ENCODE measurements at regions not wholly inside any gene's neighbourhood (a gene's known extent, or its start where the extent isn't known, plus 50 kb on each side); places are given as distances from the start of the nearest gene placed in this dataset.

DNA sequence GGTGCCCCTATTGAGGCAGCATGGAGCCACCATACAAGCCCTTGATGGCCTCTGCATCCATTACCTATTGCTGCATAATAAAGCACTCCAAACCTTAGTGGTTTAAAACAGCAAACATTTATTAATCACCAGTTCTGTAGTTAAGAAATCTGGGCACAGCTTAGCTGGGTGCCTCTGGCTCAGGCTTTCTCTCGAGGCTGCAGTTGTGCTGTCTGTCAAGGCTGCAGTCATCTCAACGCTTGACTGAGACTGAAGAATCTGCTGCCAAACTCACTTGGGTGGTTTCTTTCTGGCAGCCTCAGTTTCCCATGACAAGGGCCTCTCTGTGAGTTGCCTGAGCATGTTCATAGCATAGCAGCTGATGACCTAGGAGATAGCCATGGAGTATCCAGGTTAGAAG lies 207.4 kb upstream of the LRFN2 start (continued):
- TF ChIP-seq, protein P1, sequence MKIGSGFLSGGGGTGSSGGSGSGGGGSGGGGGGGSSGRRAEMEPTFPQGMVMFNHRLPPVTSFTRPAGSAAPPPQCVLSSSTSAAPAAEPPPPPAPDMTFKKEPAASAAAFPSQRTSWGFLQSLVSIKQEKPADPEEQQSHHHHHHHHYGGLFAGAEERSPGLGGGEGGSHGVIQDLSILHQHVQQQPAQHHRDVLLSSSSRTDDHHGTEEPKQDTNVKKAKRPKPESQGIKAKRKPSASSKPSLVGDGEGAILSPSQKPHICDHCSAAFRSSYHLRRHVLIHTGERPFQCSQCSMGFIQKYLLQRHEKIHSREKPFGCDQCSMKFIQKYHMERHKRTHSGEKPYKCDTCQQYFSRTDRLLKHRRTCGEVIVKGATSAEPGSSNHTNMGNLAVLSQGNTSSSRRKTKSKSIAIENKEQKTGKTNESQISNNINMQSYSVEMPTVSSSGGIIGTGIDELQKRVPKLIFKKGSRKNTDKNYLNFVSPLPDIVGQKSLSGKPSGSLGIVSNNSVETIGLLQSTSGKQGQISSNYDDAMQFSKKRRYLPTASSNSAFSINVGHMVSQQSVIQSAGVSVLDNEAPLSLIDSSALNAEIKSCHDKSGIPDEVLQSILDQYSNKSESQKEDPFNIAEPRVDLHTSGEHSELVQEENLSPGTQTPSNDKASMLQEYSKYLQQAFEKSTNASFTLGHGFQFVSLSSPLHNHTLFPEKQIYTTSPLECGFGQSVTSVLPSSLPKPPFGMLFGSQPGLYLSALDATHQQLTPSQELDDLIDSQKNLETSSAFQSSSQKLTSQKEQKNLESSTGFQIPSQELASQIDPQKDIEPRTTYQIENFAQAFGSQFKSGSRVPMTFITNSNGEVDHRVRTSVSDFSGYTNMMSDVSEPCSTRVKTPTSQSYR (CRISPR knock-in tag; IDR thresholded peaks at IDR 0.05): no peak
- TF ChIP-seq TP53 (CRISPR knock-in tag; IDR thresholded peaks at IDR 0.05) (no peak), ATF6 (CRISPR knock-in tag; IDR thresholded peaks at IDR 0.05) (no peak), KAT7 (CRISPR knock-in tag; IDR thresholded peaks at IDR 0.05; ENCODE audit: borderline replicate concordance) (no peak), MYBL2 (CRISPR knock-in tag; IDR thresholded peaks at IDR 0.05) (no peak), ATF3 (CRISPR knock-in tag; conservative IDR thresholded peaks at IDR 0.05) (no peak)
- TF ChIP-seq, protein P2, sequence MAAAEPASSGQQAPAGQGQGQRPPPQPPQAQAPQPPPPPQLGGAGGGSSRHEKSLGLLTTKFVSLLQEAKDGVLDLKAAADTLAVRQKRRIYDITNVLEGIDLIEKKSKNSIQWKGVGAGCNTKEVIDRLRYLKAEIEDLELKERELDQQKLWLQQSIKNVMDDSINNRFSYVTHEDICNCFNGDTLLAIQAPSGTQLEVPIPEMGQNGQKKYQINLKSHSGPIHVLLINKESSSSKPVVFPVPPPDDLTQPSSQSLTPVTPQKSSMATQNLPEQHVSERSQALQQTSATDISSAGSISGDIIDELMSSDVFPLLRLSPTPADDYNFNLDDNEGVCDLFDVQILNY (CRISPR knock-in tag; IDR thresholded peaks at IDR 0.05): no peak
- TF ChIP-seq, protein P3, sequence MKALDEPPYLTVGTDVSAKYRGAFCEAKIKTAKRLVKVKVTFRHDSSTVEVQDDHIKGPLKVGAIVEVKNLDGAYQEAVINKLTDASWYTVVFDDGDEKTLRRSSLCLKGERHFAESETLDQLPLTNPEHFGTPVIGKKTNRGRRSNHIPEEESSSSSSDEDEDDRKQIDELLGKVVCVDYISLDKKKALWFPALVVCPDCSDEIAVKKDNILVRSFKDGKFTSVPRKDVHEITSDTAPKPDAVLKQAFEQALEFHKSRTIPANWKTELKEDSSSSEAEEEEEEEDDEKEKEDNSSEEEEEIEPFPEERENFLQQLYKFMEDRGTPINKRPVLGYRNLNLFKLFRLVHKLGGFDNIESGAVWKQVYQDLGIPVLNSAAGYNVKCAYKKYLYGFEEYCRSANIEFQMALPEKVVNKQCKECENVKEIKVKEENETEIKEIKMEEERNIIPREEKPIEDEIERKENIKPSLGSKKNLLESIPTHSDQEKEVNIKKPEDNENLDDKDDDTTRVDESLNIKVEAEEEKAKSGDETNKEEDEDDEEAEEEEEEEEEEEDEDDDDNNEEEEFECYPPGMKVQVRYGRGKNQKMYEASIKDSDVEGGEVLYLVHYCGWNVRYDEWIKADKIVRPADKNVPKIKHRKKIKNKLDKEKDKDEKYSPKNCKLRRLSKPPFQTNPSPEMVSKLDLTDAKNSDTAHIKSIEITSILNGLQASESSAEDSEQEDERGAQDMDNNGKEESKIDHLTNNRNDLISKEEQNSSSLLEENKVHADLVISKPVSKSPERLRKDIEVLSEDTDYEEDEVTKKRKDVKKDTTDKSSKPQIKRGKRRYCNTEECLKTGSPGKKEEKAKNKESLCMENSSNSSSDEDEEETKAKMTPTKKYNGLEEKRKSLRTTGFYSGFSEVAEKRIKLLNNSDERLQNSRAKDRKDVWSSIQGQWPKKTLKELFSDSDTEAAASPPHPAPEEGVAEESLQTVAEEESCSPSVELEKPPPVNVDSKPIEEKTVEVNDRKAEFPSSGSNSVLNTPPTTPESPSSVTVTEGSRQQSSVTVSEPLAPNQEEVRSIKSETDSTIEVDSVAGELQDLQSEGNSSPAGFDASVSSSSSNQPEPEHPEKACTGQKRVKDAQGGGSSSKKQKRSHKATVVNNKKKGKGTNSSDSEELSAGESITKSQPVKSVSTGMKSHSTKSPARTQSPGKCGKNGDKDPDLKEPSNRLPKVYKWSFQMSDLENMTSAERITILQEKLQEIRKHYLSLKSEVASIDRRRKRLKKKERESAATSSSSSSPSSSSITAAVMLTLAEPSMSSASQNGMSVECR (CRISPR knock-in tag; IDR thresholded peaks at IDR 0.05; ENCODE audit: borderline replicate concordance): no peak

DNA sequence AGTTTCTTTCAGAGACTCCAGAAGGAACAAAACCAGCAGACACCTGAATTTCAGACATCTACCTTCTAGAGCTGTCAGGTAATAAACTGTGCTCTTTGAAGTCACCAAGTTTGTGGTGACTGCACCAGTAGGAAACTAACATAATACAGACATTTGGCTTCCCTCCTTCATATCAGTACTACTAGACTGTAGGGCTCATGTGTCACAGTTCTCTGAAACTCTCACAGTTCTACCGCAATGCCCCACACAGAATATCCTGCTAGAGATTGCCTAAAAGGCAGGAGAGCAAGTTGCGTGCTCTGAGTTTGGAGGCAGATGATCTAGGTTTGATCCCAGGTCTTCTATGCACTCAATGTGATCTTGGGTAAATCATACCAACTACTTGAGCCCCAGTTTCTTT lies 205.0 kb upstream of the LRFN2 start:
- Mint-ChIP-seq H3K4me3 (no peak overlapping the region), H3K27ac (no peak overlapping the region), H3K36me3 (no peaks in the 10 kb centered on the region), H3K4me1 (peaks cover 17% of the 10 kb centered on the region), H3K9me3 (no peaks in the 10 kb centered on the region), H3K27me3 (ENCODE audit: low read depth) (peaks cover 6% of the 10 kb centered on the region)
- ATAC-seq (no peak), DNase-seq (ENCODE audit: low spot score) (no peak)
- ChIA-PET POLR2A (no interaction called here), CTCF (no interaction called here)
- no peak for TF ChIP-seq USF2 (CRISPR knock-in tag; IDR thresholded peaks at IDR 0.05)
- TF ChIP-seq HMGA2 (CRISPR knock-in tag; IDR thresholded peaks at IDR 0.05): no peak
- no peak for TF ChIP-seq FOXP1 (CRISPR knock-in tag; IDR thresholded peaks at IDR 0.05; ENCODE audit: borderline replicate concordance)
- TF ChIP-seq ATF1 (CRISPR knock-in tag; IDR thresholded peaks at IDR 0.05): no peak
- TF ChIP-seq, protein P4, sequence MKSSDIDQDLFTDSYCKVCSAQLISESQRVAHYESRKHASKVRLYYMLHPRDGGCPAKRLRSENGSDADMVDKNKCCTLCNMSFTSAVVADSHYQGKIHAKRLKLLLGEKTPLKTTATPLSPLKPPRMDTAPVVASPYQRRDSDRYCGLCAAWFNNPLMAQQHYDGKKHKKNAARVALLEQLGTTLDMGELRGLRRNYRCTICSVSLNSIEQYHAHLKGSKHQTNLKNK (CRISPR knock-in tag; IDR thresholded peaks at IDR 0.05): no peak
- TF ChIP-seq MYBL2 (CRISPR knock-in tag; IDR thresholded peaks at IDR 0.05): no peak
- TF ChIP-seq ATF6 (CRISPR knock-in tag; IDR thresholded peaks at IDR 0.05): no peak
- TF ChIP-seq, protein P5, sequence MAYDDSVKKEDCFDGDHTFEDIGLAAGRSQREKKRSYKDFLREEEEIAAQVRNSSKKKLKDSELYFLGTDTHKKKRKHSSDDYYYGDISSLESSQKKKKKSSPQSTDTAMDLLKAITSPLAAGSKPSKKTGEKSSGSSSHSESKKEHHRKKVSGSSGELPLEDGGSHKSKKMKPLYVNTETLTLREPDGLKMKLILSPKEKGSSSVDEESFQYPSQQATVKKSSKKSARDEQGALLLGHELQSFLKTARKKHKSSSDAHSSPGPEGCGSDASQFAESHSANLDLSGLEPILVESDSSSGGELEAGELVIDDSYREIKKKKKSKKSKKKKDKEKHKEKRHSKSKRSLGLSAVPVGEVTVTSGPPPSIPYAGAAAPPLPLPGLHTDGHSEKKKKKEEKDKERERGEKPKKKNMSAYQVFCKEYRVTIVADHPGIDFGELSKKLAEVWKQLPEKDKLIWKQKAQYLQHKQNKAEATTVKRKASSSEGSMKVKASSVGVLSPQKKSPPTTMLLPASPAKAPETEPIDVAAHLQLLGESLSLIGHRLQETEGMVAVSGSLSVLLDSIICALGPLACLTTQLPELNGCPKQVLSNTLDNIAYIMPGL (CRISPR knock-in tag; IDR thresholded peaks at IDR 0.05): no peak
- no peak for TF ChIP-seq ZNF138 (CRISPR knock-in tag; conservative IDR thresholded peaks at IDR 0.05)
